Stimulated activated CD4-positive, alpha-beta T cell treated with anti-CD3 and anti-CD28 coated beads, Interleukin-2, amount 100 ng/mL, for 24 hours (primary cell): ENCODE measurements at regions not wholly inside any gene's neighbourhood (a gene's known extent, or its start where the extent isn't known, plus 50 kb on each side); places are given as distances from the start of the nearest gene placed in this dataset.

Experiments used
- DNase-seq, 2 donors: peaks; one replicate each; pipeline ENCODE4 v3.0.0-alpha.2; 2020

DNA sequence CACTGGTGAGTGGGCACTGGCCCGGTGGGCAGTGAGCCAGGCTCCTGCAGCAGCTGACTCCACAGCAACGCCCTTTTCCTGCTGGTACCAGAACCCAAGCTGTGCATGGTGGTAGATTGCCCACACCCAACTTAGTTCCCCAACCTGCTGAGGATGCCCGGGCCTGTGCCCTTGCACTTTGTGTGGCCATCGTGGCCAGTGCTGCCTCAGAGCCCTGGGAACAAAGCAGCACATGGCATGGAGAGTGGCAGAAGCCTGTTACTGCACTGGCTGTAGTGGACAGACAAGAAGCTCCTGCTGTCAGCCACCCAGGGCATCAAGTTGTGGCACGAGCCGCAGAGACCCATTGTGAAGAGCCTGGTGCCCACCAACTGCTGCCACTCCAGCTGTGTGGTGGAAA lies 612.9 kb downstream of the DNAH5 start:
- no peak for DNase-seq

DNA sequence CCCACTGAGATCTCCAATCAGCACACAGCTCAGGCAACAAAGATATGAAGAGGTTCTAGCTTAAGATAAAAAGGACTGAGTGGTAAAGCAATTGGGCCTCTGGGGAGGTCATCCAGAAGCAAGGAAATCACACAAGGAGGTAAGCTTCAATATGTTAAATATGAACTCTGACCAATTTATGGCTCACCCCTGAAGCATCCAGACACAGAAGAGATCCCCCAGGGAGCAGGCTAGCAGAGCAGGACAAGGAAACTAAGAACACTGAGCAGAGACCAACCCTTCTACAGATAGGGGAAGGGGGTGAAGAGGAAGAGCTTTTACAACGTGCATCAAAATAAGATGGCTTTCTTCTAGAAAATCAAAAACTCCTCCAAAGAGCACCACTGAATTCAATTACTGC lies 616.2 kb downstream of the DNAH5 start:
- DNase-seq = no peak

DNA sequence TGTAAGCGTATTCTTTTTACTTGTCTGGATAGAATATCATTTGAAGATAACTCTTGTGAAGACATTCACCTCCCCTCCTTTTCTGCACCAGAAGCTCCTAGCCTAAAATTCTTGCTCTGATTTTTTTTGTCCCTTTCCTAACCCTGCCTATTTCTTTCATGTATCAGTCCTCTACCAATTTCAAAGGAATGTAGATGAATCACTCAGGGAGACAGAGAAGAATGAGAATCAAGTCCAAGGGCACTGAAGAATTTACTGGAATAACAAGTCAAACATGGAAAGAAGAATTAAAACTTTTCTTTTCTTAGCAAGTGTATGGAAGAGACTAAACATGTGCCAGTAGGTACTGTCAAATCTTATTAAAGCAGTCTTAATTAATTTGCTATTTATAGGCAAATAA lies 618.7 kb downstream of the DNAH5 start:
- DNase-seq = no peak

DNA sequence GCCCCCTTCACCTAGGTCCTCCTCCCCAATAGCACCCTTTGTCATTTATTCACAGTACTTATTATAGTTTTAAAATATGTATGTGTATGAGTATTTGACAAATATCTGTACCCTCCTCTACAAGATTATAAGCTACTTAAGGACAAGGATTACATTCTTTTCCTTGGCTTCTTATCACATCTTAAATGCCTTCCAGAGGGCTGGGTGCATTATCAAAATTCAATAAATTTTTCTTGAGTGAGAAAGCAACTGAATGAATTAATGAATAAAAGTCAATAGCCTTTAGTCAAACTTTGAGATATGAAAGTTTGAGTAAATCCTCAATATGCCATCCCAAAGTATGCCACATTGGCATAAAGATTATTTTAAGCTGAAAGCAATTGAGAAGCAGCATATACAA lies 621.7 kb downstream of the DNAH5 start:
- DNase-seq = no peak

DNA sequence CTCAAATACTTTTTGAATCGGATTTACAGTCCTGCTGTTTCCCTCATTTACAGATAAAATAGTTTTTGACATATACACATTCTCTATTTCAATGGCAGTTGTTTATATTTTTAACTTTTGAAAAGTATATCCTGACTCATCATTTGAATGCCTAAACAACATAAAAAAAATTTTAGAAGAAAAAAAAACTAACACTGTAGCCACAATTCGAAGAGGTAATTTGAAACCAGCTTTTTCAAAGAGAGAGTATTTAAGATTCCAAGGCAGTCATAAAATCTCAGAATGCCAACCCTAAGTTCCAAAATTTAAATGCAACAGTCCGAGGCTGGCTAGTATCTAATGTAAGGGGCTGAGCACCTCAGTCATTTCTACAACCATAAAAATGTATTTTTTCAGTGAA lies 626.8 kb downstream of the DNAH5 start:
- no peak for DNase-seq

DNA sequence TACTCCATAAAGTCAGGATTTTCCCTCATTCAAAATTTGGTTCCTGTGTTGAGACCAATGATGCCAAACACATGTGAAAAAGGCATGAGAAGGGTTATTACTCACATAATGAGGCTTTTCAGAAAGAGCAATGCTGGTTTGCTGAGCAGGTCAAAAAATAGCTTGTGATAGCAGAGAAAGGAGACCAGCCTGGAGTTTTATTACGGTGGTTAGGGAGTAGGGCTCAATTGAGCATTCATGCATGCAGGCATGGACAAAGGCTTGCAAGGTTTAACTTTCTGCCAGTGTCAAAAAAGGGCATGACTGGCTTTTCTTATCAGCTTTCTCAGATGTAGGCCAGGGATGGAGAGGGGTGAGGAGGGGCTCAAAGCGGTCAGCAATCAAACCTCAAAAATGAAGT lies 628.3 kb downstream of the DNAH5 start:
- no peak for DNase-seq

DNA sequence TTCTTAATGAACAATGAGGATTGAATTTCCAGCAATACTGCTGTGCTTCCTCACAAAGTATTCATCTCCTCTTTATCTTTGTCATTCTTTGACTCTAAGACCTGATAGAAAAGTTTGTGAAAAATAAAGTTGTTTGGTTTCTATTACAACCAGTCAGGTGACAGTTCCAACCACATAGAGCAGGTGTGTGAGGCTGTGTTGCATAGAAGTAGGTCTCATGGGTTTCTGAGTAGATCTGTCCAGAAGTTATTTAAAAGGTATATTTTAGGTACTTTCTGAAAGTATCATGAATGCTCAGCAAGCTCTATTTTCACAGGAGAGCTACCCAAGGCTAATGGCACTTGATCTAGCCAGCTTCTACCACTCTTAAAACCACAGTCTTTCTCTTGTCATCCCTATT lies 637.0 kb downstream of the DNAH5 start:
- DNase-seq = no peak

DNA sequence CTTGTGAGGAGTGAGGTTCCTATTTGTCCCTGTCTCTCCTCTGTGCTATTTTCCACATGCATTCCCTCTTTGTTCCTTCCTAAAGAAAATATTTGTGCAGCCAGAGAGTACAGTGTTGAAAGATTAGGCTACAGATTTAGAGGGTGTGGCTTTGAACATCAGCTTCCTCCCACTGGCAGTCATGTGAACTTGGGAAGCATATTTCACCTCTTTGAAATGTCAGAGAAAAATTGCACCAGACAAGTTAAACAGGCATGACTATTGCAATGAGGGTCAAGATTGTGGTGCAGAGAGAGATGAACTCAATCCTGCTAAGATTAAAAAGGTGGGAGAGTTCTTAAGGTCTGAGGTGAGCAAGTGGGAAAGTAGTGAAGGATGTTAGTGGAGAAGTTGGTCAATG lies 641.0 kb downstream of the DNAH5 start:
- no peak for DNase-seq

DNA sequence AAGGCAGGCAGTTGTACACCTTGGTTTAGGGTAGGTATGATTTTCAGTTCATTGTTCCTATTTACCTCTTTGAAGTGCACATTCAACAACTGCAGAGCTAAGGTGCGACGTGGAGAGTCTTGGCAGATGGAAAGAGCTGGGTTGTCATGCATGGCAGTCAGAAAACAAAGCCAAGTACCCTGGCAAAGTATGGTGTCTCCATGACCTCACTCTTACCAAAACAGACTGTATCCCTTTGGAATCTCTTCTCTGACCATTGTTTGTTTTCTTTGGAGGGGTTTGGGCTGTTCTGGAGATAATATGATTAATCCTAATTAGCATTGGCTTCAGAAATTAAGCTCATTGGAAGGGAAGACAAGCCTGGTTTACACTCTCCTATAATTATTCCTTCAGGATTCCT lies 665.7 kb downstream of the DNAH5 start:
- DNase-seq = no peak

DNA sequence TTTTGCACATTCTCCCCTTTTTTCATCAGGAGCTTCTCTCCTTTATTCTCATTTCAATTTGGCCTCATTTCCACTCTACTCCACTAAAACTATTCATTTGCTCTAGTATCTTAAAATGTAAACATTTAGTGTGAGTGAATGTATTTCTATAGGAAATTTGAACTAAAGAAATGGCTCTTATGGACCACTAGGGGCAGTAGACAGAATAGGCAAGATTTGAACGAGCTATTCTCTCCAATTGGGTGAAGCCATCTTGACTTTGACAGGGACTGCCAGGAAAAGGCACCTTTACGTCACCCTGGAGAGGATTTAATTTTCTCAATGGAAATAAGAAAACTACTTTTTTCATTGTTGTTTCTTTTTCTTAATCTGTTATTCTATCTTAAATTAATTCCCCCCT lies 666.3 kb downstream of the DNAH5 start:
- DNase-seq = no peak

DNA sequence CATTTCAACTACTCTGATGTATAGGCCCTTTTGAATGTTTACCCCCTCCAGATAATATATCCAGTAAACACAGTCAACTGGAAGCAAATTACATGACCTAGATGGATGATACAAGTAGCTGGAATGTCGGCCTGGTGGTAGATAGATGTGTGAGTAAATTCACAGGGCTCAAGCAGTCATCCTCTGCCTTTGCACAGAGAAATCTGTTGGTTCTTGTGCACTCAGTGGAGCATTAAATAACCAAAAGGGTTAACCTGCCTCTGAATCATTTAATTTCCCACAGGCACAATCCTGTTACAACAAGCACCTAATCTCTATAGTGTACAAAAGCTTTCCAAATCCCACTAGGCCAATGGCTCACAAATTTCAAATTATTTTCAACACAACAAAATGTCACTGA lies 668.3 kb downstream of the DNAH5 start:
- DNase-seq = no peak

DNA sequence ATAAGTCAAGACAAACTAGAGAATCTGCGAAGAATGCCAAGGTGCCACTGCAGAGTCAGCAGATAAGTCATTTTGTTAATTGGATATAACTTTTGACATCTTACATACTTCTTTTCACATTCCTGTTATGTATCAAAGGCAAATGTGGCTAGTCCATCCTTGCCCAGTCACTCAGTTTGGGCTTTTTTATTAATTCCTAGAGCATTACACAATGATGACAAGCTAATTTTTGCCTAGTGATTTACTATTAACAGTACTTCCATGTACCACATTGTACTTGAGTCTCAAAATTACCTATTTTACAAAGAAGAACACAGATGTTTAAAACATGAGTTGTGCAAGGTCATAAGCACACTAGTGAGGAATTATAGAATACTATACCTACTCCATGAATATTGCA lies 680.8 kb downstream of the DNAH5 start:
- no peak for DNase-seq

DNA sequence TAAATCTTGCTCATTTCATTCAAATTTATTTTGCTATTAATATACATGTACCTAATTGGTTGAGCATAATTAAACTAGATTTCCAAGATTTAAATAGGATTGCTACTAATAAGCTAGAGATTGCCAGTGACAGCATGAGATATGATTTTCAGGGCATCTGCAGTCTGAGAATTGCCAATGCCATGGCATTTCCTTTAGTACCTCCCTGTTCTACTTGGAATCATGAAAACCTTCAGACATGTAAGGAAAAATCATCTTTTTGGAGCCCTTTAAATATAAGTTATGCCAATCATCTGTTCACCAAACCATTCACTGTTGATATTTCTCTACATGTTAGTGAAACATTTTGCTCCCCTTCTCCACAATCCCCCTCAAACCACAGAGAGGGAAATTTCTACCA lies 691.4 kb downstream of the DNAH5 start:
- DNase-seq = no peak

DNA sequence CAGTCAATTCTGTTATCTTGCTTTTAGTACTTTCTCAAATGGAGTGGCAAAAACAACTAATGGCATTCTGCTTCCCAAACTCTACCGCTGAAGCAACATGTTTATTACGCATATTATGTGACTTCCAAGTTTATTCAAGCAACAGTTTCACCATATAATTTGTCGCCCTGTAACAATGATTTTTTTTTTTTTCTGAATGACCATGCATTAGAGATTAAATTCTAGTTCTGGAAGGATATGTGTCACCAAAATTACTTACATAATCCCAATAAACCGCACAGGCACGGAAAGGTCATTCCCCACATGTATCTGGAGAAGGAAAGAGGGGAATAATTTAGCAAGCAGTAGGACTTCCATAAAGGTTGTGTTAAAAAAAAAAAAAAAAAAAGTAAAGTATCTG lies 691.8 kb downstream of the DNAH5 start:
- DNase-seq = no peak

DNA sequence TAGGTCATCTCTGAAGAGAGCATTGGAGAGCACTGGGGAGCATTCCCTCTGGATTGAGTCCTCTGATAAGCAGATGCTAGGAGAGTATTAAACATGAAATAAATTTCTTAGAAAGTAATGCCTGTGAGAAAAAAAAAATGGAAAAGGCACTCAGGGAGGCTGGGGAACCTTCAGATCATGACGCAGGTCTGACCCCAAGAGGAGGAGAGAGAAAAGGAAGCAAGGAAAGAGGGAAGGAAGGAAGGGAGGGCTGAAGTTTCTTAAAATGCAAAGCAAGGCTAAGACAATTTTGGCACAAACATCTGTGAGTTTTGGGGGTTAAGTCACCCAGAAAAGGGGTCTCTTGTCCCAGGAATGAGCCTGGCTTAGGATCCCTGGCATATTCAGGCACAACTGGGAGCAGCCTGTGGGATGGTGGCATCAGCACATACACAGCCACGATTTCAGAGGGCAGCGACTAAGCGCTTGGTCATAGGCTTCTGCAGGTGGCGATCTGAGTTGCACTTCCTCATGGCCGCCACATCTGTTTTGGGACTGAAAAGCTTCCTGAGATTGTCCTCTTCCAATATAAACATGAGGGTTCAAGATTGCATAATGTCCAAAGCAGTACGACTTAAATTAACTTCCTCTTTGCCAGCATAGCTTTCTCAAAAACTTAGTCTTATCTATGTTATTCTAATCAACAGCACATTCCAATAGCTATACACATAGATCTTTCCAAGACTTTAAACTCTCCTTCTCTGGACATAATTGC lies 692.7 kb downstream of the DNAH5 start:
- DNase-seq = no peak

DNA sequence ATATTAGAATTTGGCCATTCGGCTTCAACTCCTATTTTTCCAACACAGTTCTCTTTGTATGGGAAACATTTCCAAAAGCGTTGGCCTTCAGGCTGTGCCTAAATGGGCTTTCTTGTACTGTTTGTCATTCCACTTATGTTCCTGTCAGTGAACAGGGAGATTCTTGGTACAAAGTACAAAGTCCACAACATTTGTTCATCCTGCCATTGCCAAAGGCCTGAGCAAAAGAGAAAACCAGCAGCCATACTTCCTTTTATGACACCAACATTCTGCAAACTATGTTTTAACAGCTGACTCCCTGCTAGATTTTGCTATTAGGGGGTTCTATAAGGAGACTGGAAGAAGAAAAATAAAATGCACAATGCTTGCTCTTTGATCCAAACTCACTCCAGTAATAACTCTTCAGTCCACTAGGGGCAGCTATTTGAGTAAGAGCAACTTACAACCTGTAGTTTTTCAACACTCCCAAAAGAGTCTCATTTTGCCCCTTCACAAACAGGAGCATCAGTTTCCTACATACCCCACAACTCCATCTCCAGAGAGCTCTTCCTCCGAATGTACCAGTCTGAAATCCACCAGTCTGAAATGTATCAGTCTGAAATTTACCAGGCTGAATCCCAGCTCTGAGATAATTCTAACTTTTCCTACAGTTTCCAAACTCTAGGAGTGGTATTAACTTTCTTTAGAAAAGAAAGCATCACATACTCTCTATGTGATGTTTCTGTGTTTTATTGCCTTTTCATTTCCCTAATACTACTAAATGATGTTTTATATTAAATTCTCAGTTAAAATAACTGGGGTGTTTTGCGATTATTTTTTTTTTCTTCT lies 693.8 kb downstream of the DNAH5 start:
- DNase-seq = no peak

DNA sequence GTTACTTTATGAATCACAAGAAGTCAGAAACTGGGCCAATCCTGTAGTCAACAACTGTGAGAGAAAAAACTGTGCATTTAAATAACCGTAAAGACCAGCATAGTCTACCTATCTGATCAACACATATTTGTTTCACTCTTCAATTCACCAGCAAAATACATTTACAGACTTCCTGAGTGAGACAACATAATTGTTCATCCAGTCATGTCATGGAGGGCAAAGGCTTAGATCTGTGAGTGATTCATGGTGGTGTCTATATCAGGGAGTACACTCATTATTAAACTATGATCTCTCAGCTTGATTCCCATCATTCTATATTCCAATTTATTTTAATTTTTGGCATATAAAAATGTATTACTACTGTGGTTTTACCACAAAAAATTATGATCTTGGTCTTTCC lies 694.6 kb downstream of the DNAH5 start:
- no peak for DNase-seq

DNA sequence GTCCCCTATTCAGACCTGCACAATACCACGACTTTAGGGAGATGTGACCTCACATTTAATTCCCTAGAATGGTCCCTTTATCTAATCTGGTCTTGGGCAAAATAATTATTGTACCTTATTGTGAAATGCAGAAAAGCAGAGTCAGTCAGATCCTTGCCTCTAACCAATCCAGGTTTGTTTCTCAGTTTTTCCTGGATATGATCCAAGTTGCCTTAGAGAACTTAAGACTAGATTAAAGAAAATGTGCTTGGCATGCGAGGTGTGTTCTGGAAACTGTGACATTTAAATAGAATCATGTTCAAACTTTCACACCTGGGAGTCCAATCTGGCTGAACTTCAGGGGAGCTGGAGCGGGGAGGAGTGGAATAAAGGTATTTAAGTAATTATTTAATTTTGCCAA lies 696.2 kb downstream of the DNAH5 start:
- no peak for DNase-seq

DNA sequence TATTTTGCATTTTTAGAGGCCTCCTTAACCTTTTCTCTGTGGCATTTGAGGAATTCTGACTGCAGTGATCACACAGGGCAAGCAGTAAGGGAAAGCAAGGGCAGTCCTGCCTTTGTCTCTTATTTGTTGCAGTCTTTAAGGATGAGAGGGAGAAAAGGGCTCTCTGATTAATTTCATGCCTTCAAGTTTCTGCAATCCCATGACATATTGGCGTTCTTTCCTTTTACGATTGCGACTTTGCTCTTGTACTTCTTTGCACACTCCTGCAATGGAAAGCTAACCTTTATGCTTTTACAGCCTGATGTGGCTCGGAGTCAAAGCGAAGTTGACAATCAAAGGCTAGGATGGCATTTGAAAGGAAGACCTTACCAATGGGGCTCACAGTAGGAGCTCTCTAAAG lies 698.4 kb downstream of the DNAH5 start:
- DNase-seq = no peak

DNA sequence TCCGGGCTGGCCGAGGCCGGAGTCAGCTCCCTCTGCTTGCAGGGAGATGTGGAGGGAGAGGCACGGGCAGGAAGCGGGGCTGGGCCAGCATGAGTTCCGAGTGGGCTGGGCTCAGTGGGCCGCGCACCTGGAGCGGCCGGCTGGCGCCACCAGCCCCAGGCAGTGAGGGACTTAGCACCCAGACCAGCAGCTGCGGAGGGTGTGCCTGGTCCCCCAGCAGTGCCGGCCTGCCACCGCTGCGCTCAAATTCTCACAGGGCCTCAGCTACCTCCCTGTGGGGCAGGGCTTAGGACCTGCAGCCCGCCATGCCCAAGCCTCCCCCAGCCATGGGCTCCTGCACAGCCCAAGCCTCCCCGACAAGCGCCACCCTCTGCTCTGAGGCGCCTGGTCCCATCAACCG lies 700.3 kb downstream of the DNAH5 start:
- DNase-seq = no peak

DNA sequence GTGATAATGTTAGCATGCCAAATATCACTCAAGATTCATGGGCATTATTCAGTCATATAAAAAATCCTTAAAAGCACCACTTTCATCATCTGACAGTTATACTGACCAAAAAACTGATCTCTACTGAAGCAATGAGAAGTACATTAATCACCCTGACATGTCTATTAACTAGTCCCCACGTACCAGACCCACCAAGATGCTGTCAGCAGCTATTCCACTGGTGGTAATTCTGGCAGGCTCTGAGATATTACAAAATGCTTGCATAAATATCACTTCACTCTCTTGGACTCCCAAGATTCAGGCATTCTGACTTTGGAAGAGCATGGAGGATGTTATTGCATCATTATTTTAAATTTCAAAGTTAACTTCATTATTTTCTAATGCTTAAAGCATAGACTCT lies 717.0 kb downstream of the DNAH5 start:
- no peak for DNase-seq

DNA sequence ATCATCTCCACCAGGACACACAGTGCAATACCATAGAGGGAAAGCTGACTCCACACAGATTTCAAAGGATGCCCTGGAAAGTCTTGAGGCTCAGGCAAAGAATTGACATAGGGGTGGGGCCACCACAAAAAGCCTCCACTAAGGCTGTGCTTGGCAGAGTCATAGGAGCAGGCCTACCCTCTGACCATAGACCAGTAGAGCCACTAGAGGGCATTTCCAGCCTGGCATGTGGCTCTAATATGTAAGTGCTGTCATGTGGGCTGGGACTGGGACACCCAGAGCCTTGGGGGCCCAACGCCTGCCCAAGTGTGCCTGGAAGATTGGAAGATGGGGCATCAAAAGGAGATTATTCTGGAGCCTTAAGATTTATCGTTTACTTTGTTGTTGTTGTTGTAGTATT lies 726.0 kb downstream of the DNAH5 start:
- no peak for DNase-seq

DNA sequence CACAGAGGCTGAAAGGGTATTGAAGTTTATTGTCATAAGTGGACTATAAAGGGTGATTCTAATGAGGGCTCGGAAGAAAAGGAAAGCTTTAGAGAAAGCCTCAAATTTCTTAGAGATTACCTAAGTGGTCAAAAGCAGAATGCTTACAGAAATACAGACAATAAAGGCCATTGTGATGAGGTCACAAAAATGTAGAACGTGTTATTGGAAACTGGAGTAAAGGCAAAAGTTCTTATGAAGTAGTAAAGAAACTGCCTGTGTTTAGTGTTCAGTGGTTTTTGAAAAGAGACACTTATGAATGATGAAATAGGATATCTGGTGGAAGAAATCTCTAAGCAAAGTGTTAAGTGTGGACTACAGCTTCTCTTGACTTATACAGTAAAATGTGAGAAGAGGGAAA lies 726.9 kb downstream of the DNAH5 start:
- no peak for DNase-seq

DNA sequence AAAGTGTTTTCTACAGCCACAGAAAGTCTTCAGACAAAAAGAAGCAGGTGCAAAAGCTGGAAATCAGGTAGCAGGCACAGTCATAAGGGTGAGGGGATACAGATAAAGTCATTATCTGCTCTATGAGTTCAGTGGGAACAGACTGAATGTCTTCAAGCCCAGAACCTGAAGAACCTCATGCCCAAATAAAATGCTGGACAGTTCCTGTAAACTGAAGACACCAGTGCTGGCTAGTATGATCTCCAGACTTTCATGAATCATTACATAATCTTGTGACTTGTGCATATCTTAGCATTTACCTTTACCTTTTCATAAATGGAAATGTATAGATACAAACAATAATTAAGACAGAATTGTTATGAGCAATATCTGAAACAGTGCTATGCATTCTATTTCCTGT lies 728.7 kb downstream of the DNAH5 start:
- DNase-seq = no peak

DNA sequence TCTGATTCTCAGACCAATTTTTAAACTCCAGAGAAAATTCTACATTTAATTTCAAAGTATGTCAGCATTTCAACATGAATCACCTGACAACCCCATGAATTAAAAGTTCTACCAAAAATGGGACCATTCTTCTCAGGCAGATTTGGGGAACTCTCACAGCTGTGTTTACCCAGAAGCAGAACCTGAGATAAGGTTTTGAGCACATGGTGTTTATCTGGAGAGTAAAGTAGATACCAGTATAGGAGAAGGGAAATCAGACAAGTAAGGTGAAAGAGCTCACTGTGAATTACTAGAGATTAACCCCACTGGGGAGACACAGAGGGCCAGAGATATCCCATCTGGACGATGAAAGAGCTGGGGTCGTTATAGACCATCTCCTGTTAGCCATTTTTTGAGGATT lies 729.1 kb downstream of the DNAH5 start:
- DNase-seq = no peak
